Prostate gland (tissue), 2 donors: ENCODE measurements at regions not wholly inside any gene's neighbourhood (a gene's known extent, or its start where the extent isn't known, plus 50 kb on each side); places are given as distances from the start of the nearest gene placed in this dataset.

Experiments used
- DNase-seq: peaks from one replicate; pipeline ENCODE4 v3.0.0-alpha.2; 2019; ENCODE audit warnings: low spot score
- H3K27ac ChIP-seq, 2 donors: fragments of 200-600 bp; sonication (generic); 2 replicates each; pipeline ENCODE4 v1.5.1; 2017 to 2019
- H3K27me3 ChIP-seq: fragments of 200-600 bp; sonication (generic); replicated peaks from 2 replicates; pipeline ENCODE4 v1.5.1; 2019; ENCODE audit not compliant: insufficient read depth
- H3K36me3 ChIP-seq, 2 donors: fragments of 200-600 bp; sonication (generic); 1 replicate in 1 of 2; 2 replicates in 1 of 2; pipeline versions ENCODE4 v1.5.1 to v1.8.1; 2017 to 2019
- H3K4me1 ChIP-seq: fragments of 200-600 bp; sonication (generic); replicated peaks from 2 replicates; pipeline ENCODE4 v1.5.1; 2019
- H3K4me3 ChIP-seq, 2 donors: fragments of 200-600 bp; sonication (generic); 2 replicates each; pipeline ENCODE4 v1.5.1; 2017 to 2019
- H3K9me3 ChIP-seq: fragments of 200-600 bp; sonication (generic); 2 replicates; pipeline ENCODE4 v1.5.1; 2017
- POLR2A ChIP-seq: fragments of 450-650 bp; IDR thresholded peaks from one replicate; pipeline ENCODE4 v1.6.1; 2016; ENCODE audit warnings: antibody characterized with exemption, mild to moderate bottlenecking
- POLR2AphosphoS5 ChIP-seq: sonication (generic); formaldehyde crosslinking; IDR thresholded peaks from one replicate; pipeline ENCODE4 v1.6.1; 2017; ENCODE audit warnings: antibody characterized with exemption
- WGBS: methylation state at CpG from one replicate; pipeline ENCODE4 v1.1.5; 2018; 5-methylcytosine and 5-hydroxymethylcytosine counted together
- intact Hi-C: fragments of 100-400 bp; cut with DNase I; formaldehyde crosslinking; loops from one replicate; pipeline ENCODE4 v1.14.2; 2022
- TF ChIP-seq, protein P1 (sequence below), 4 experiments: fragments of 200-600 bp in 2 of 4; fragments of 450-650 bp in 2 of 4; sonication (generic) in 2 of 4; IDR thresholded peaks; 1 replicate in 3 of 4; 2 replicates in 1 of 4; pipeline ENCODE4 v1.5.1; 2016 to 2019; ENCODE audit warnings: antibody characterized with exemption in 4 of 4, mild to moderate bottlenecking in 2 of 4, moderate library complexity in 2 of 4

DNA sequence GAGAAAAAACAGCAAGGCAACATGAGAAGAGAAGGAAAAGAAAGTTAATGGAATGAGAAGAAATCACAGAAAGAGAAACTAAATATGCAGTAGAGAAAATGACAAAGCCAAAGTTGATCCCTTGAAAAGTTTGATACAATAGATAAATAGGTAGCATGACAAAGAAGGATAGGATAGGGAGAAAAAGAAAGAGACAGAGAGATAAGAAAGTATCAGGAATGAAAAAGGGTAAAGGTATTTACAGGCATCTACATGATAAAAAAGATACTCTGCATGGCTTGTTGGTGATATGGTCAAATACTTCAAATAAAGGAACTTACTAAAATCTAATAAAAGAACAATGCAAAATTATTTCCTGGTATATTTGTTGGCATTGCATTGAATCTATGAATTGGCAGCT, 185.5 kb upstream of the TECRL start:
- no peak overlapping the region for H3K27ac ChIP-seq
- TF ChIP-seq, protein P1, sequence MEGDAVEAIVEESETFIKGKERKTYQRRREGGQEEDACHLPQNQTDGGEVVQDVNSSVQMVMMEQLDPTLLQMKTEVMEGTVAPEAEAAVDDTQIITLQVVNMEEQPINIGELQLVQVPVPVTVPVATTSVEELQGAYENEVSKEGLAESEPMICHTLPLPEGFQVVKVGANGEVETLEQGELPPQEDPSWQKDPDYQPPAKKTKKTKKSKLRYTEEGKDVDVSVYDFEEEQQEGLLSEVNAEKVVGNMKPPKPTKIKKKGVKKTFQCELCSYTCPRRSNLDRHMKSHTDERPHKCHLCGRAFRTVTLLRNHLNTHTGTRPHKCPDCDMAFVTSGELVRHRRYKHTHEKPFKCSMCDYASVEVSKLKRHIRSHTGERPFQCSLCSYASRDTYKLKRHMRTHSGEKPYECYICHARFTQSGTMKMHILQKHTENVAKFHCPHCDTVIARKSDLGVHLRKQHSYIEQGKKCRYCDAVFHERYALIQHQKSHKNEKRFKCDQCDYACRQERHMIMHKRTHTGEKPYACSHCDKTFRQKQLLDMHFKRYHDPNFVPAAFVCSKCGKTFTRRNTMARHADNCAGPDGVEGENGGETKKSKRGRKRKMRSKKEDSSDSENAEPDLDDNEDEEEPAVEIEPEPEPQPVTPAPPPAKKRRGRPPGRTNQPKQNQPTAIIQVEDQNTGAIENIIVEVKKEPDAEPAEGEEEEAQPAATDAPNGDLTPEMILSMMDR (IDR thresholded peaks at IDR 0.05): no peak
- TF ChIP-seq POLR2A: no peak
- no peak for TF ChIP-seq POLR2AphosphoS5
- intact Hi-C loops: no loop called here
- H3K4me1 ChIP-seq: no peaks in the 10 kb centered on the region
- DNase-seq: no peak
- no peaks in the 10 kb centered on the region for H3K36me3 ChIP-seq
- no peaks in the 10 kb centered on the region for H3K9me3 ChIP-seq
- no peaks in the 10 kb centered on the region for H3K27me3 ChIP-seq
- H3K4me3 ChIP-seq: no peak overlapping the region

GRCh38 chr4:64588507-64588906, 179.3 kb upstream of the TECRL start:
- Histone ChIP-seq H3K27ac (no peak overlapping the region), H3K27me3 (no peaks in the 10 kb centered on the region), H3K4me3 (no peak overlapping the region), H3K36me3 (no peaks in the 10 kb centered on the region), H3K9me3 (no peaks in the 10 kb centered on the region), H3K4me1 (no peaks in the 10 kb centered on the region)
- DNase-seq: no peak
- intact Hi-C loops: no loop called here
- WGBS: 90% methylated on average over 5 of the region's 5 CpGs
- TF ChIP-seq, protein P1 (IDR thresholded peaks at IDR 0.05): no peak
- TF ChIP-seq POLR2A (no peak), POLR2AphosphoS5 (no peak)

GRCh38 chr4:64584981-64585557, 175.8 kb upstream of the TECRL start:
- DNase-seq: no peak
- Histone ChIP-seq H3K9me3 (no peaks in the 10 kb centered on the region), H3K27me3 (no peaks in the 10 kb centered on the region), H3K36me3 (no peaks in the 10 kb centered on the region), H3K4me1 (no peaks in the 10 kb centered on the region), H3K27ac (no peak overlapping the region), H3K4me3 (no peak overlapping the region)
- TF ChIP-seq, protein P1 (IDR thresholded peaks at IDR 0.05): peak in 3 of 4 experiments; percentile 25 to 54 (median 33)
- TF ChIP-seq POLR2A: no peak
- 33% methylated on average over 6 of the region's 6 CpGs for WGBS
- intact Hi-C loops: no loop called here

GRCh38 chr4:64584125-64584524, 174.9 kb upstream of the TECRL start:
- Histone ChIP-seq H3K4me3 (no peak overlapping the region), H3K36me3 (no peaks in the 10 kb centered on the region), H3K27me3 (no peaks in the 10 kb centered on the region), H3K4me1 (no peaks in the 10 kb centered on the region), H3K9me3 (no peaks in the 10 kb centered on the region), H3K27ac (no peak overlapping the region)
- 92% methylated on average over 4 of the region's 4 CpGs for WGBS
- no peak for DNase-seq
- TF ChIP-seq POLR2AphosphoS5 (no peak), POLR2A (no peak)
- TF ChIP-seq, protein P1 (IDR thresholded peaks at IDR 0.05): no peak
- intact Hi-C loops: no loop called here

DNA sequence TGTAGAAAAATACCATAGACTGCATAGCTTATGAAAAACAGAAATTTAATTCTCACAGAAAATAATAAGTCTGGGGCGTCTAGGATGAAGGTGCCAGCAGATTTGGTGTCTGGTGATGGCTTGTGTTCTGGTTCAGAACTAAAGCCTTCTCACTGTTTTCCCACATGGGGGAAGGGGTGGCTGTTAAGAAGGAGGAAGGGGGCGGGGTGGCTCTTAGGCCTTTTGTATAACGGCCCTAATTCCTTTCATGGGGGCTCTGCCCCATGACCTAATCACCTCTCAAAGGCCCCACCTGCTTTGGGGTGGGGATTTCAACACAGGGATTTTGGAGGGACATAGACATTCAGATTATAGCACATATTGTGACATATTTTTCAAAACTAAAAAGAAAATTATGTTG, 173.2 kb upstream of the TECRL start:
- no peak for DNase-seq
- no peaks in the 10 kb centered on the region for H3K36me3 ChIP-seq
- no peak overlapping the region for H3K4me3 ChIP-seq
- no peaks in the 10 kb centered on the region for H3K4me1 ChIP-seq
- 57% methylated on average over 3 of the region's 3 CpGs for WGBS
- TF ChIP-seq, protein P1 (IDR thresholded peaks at IDR 0.05): no peak
- TF ChIP-seq POLR2A: no peak
- TF ChIP-seq POLR2AphosphoS5: no peak
- intact Hi-C loops: no loop called here
- H3K27ac ChIP-seq: no peak overlapping the region
- no peaks in the 10 kb centered on the region for H3K27me3 ChIP-seq
- H3K9me3 ChIP-seq: no peaks in the 10 kb centered on the region
